ENCODE measurements at regions not wholly inside any gene's neighbourhood (a gene's known extent, or its start where the extent isn't known, plus 50 kb on each side); places are given as distances from the start of the nearest gene placed in this dataset.

DNA sequence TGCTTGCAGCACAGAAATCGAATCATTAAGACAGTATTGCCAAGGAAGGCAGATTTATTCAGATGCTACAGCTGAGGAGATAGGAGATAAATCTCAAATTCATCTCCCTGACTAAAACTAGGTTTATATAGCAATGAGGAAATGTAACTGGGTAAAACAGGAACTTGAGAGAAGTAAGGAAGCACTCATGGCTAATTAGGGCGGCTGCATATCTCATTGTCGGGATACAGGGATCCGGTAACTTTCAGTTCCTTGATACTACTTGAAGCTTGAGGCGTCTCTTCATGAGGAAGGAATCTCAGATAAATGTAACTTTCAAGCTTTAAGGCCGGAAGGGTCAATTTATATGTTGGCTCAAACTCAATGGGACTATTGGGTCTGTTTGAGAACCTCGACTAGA lies 129.2 kb upstream of the WDR1 start:
- TF ChIP-seq POLR2AphosphoS5 (IDR thresholded peaks at IDR 0.05) = no peak
- TF ChIP-seq, protein P1, sequence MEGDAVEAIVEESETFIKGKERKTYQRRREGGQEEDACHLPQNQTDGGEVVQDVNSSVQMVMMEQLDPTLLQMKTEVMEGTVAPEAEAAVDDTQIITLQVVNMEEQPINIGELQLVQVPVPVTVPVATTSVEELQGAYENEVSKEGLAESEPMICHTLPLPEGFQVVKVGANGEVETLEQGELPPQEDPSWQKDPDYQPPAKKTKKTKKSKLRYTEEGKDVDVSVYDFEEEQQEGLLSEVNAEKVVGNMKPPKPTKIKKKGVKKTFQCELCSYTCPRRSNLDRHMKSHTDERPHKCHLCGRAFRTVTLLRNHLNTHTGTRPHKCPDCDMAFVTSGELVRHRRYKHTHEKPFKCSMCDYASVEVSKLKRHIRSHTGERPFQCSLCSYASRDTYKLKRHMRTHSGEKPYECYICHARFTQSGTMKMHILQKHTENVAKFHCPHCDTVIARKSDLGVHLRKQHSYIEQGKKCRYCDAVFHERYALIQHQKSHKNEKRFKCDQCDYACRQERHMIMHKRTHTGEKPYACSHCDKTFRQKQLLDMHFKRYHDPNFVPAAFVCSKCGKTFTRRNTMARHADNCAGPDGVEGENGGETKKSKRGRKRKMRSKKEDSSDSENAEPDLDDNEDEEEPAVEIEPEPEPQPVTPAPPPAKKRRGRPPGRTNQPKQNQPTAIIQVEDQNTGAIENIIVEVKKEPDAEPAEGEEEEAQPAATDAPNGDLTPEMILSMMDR (IDR thresholded peaks at IDR 0.05) = no peak
